Panc1 (cell line): ENCODE measurements at regions not wholly inside any gene's neighbourhood (a gene's known extent, or its start where the extent isn't known, plus 50 kb on each side); places are given as distances from the start of the nearest gene placed in this dataset.

Source experiments
- ATAC-seq: fragments of 200-7000 bp; cut with Tn5 transposase; 2 replicates; pipeline ENCODE4 v1.9.1; 2020; ENCODE audit warnings: mild to moderate bottlenecking, moderate library complexity
- BruUV-seq: library from RNA; stranded (reverse); fragments of 400-500 nt; replicated peaks from 2 replicates; lab custom pipeline; 2021; lab: Mats Ljungman, UMichigan
- CTCF ChIA-PET: fragments of 300-600 bp; sonication (Branson Sonifier 250); formaldehyde crosslinking; loops from one replicate; lab custom pipeline; 2022; ENCODE audit warnings: antibody characterized with exemption; lab: Charles Lee
- POLR2A ChIA-PET: fragments of 300-600 bp; sonication (Branson Sonifier 250); formaldehyde crosslinking; loops from one replicate; lab custom pipeline; 2022; ENCODE audit warnings: antibody characterized with exemption; lab: Charles Lee
- DNase-seq: peaks from one replicate; pipeline ENCODE4 v3.0.0-alpha.2; 2010; ENCODE audit warnings: low read depth, low spot score
- H3K27ac ChIP-seq: 2 replicates; pipeline ENCODE4 v1.5.1; 2011; ENCODE audit warnings: mild to moderate bottlenecking, low read length, inconsistent platforms
- H3K27me3 ChIP-seq: fragments of 200-500 bp; sonication (Bioruptor generic); 2 replicates; pipeline ENCODE4 v1.6.0; 2014; ENCODE audit warnings: low read length, inconsistent platforms; ENCODE audit not compliant: control insufficient read depth, insufficient read depth
- H3K36me3 ChIP-seq: fragments of 200-500 bp; sonication (Bioruptor generic); 2 replicates; pipeline ENCODE4 v1.5.1; 2014; ENCODE audit warnings: inconsistent platforms, mild to moderate bottlenecking, low read length, moderate library complexity; ENCODE audit not compliant: control insufficient read depth, insufficient read depth
- H3K4me1 ChIP-seq: 2 replicates; pipeline ENCODE4 v1.5.1; 2011; ENCODE audit warnings: inconsistent platforms, mild to moderate bottlenecking, low read length, moderate library complexity; ENCODE audit not compliant: control insufficient read depth, insufficient read depth
- H3K4me3 ChIP-seq, 2 experiments: 2 replicates each; pipeline ENCODE4 v1.5.1; 2011 to 2012; ENCODE audit warnings: low read depth in 2 of 2, low read length in 2 of 2, mild to moderate bottlenecking in 2 of 2, inconsistent platforms in 1 of 2, moderate library complexity in 1 of 2
- H3K9me3 ChIP-seq: fragments of 200-500 bp; sonication (Bioruptor generic); 2 replicates; pipeline ENCODE4 v1.5.1; 2014; ENCODE audit warnings: low read depth, mild to moderate bottlenecking, inconsistent platforms, low read length, moderate library complexity; ENCODE audit not compliant: control insufficient read depth, insufficient read depth
- CTCF ChIP-seq: fragments of 450-650 bp; IDR thresholded peaks from 2 replicates; pipeline ENCODE4 v1.5.1; 2017; ENCODE audit warnings: mild to moderate bottlenecking
- POLR2AphosphoS5 ChIP-seq: IDR thresholded peaks from 2 replicates; pipeline ENCODE4 v1.6.1; 2012; ENCODE audit warnings: mild to moderate bottlenecking, low read depth, low read length, moderate library complexity
- REST ChIP-seq, 2 experiments: IDR thresholded peaks; 2 replicates each; pipeline ENCODE4 v1.6.1; 2011 to 2012; ENCODE audit warnings: low read depth in 2 of 2, control low read depth in 1 of 2, low read length in 1 of 2, mild to moderate bottlenecking in 1 of 2, moderate library complexity in 1 of 2; ENCODE audit not compliant: insufficient read depth in 1 of 2
- SIN3A ChIP-seq: IDR thresholded peaks from 2 replicates; pipeline ENCODE4 v1.6.1; 2012; ENCODE audit warnings: low read depth, mild to moderate bottlenecking, low read length, moderate library complexity, borderline replicate concordance; ENCODE audit not compliant: insufficient read depth
- TCF7L2 ChIP-seq: IDR thresholded peaks from 2 replicates; pipeline ENCODE4 v1.6.1; 2011; ENCODE audit warnings: mild to moderate bottlenecking, low read depth, low read length, inconsistent platforms
- in situ Hi-C: cut with HindIII; loops from 2 replicates; pipeline ENCODE4 v1.10.0; 2016; ENCODE audit warnings: low sequenced_read_pairs, low pct_unique_long_range_greater_than_20kb
- intact Hi-C: fragments of 100-400 bp; cut with micrococcal nuclease; formaldehyde crosslinking; loops from one replicate; pipeline ENCODE4 v1.10.0; 2022; ENCODE audit not compliant: unreplicated experiment

GRCh38 chr13:50742353-50742752 is 101.1 kb downstream of the DLEU7 start:
- no TSS peak for BruUV-seq
- no peak for DNase-seq
- no peaks in the 10 kb centered on the region for H3K4me1 ChIP-seq
- TF ChIP-seq TCF7L2 (no peak), CTCF (no peak), SIN3A (no peak), POLR2AphosphoS5 (no peak), REST (IDR thresholded peaks at IDR 0.05; ENCODE audit: insufficient read depth in 1 of 2, low read depth in 2 of 2, low read length in 1 of 2) (no peak)
- ATAC-seq: no peak
- H3K4me3 ChIP-seq: no peak overlapping the region
- ChIA-PET CTCF (no interaction called here), POLR2A (no interaction called here)
- H3K27ac ChIP-seq: no peak overlapping the region
- H3K9me3 ChIP-seq: no peaks in the 10 kb centered on the region
- no peaks in the 10 kb centered on the region for H3K27me3 ChIP-seq
- intact Hi-C loops: no loop called here
- in situ Hi-C loops: no loop called here
- H3K36me3 ChIP-seq: no peaks in the 10 kb centered on the region

GRCh38 chr13:50742968-50743367 is 100.5 kb downstream of the DLEU7 start:
- Histone ChIP-seq H3K27me3 (no peaks in the 10 kb centered on the region), H3K36me3 (no peaks in the 10 kb centered on the region), H3K4me3 (no peak overlapping the region), H3K4me1 (no peaks in the 10 kb centered on the region), H3K27ac (no peak overlapping the region), H3K9me3 (no peaks in the 10 kb centered on the region)
- DNase-seq: no peak
- CTCF ChIA-PET: no interaction called here
- POLR2A ChIA-PET: no interaction called here
- ATAC-seq: no peak
- intact Hi-C loops: no loop called here
- TF ChIP-seq TCF7L2 (no peak), POLR2AphosphoS5 (no peak), CTCF (no peak), SIN3A (no peak), REST (IDR thresholded peaks at IDR 0.05; ENCODE audit: insufficient read depth in 1 of 2, low read depth in 2 of 2, low read length in 1 of 2) (no peak)
- in situ Hi-C loops: no loop called here
- BruUV-seq: no TSS peak
